Right renal cortex interstitium (tissue), 3 donors: ENCODE measurements at regions not wholly inside any gene's neighbourhood (a gene's known extent, or its start where the extent isn't known, plus 50 kb on each side); places are given as distances from the start of the nearest gene placed in this dataset.
A peak's percentile ranks its signal among the peaks of the same experiment; 100 is the strongest.
"Not testable (repeated sequence)": the region's sequence is repeated elsewhere in the genome, so short reads cannot be mapped to it uniquely, and the experiment has no call there.

Source experiments
- DNase-seq, 3 donors: peaks; one replicate each; pipeline ENCODE4 v3.0.0-alpha.2; 2013; ENCODE audit warnings: low read depth in 3 of 3, low spot score in 2 of 3

GRCh38 chr7:126179916-126180315 lies 1072.8 kb downstream of the GRM8 start:
- no peak for DNase-seq

GRCh38 chr7:126178865-126179264 lies 1073.9 kb downstream of the GRM8 start:
- DNase-seq, result no peak

- DNase-seq, result no peak
Observed at GRCh38 chr7:126177782-126178181, 1075.0 kb downstream of the GRM8 start.

- DNase-seq, result no peak
Observed at GRCh38 chr7:126166645-126167044, 1086.1 kb downstream of the GRM8 start.

GRCh38 chr7:126163647-126164046 lies 1089.1 kb downstream of the GRM8 start:
- DNase-seq, result no peak

GRCh38 chr7:126157391-126157790 lies 1095.3 kb downstream of the GRM8 start:
- no peak for DNase-seq

- DNase-seq, result no peak
Observed at GRCh38 chr7:126150278-126150958, 1102.3 kb downstream of the GRM8 start.

GRCh38 chr7:126140858-126141466 lies 1111.8 kb downstream of the GRM8 start:
- no peak for DNase-seq

GRCh38 chr7:126119981-126120380 lies 1132.8 kb downstream of the GRM8 start:
- DNase-seq, result no peak

- no peak for DNase-seq
Observed at GRCh38 chr7:126103582-126103981, 1149.2 kb downstream of the GRM8 start.

GRCh38 chr7:126083014-126083413 lies 1153.4 kb upstream of the POT1 start:
- no peak for DNase-seq

GRCh38 chr7:126079581-126079980 lies 1150.0 kb upstream of the POT1 start:
- no peak for DNase-seq

- DNase-seq, result no peak
Observed at GRCh38 chr7:126079151-126079550, 1149.5 kb upstream of the POT1 start.

GRCh38 chr7:126065766-126066165 lies 1136.1 kb upstream of the POT1 start:
- no peak for DNase-seq

- DNase-seq, result no peak
Observed at GRCh38 chr7:126057979-126058378, 1128.4 kb upstream of the POT1 start.

- DNase-seq, result not testable (repeated sequence)
Observed at GRCh38 chr7:126056613-126057012, 1127.0 kb upstream of the POT1 start.

GRCh38 chr7:126052229-126052628 lies 1122.6 kb upstream of the POT1 start:
- no peak for DNase-seq

- DNase-seq, result no peak
Observed at GRCh38 chr7:126044662-126045061, 1115.0 kb upstream of the POT1 start.

GRCh38 chr7:126041472-126041871 lies 1111.8 kb upstream of the POT1 start:
- DNase-seq, result no peak

- no peak for DNase-seq
Observed at GRCh38 chr7:126040114-126041045, 1110.8 kb upstream of the POT1 start.

GRCh38 chr7:126026421-126027088 lies 1096.9 kb upstream of the POT1 start:
- DNase-seq, result peak; percentile 5 to 26 (median 8)
